GM21786 (cell line): ENCODE measurements at regions not wholly inside any gene's neighbourhood (a gene's known extent, or its start where the extent isn't known, plus 50 kb on each side); places are given as distances from the start of the nearest gene placed in this dataset.

Experiments used
- ATAC-seq: cut with Tn5 transposase; IDR thresholded peaks from one replicate; pipeline ENCODE4 v1.9.1; 2021; ENCODE audit not compliant: unreplicated experiment

- ATAC-seq = no peak
These were observed 755.7 kb downstream of the TLR4 start for GRCh38 chr9:118459913-118460312.

GRCh38 chr9:118463419-118463818, 759.2 kb downstream of the TLR4 start:
- ATAC-seq = no peak

- ATAC-seq = no peak
These were observed 769.3 kb downstream of the TLR4 start for GRCh38 chr9:118473521-118473920.

GRCh38 chr9:118478752-118479151, 774.5 kb downstream of the TLR4 start:
- no peak for ATAC-seq

- no peak for ATAC-seq
These were observed 778.1 kb downstream of the TLR4 start for GRCh38 chr9:118482306-118482705.

- no peak for ATAC-seq
These were observed 779.5 kb downstream of the TLR4 start for GRCh38 chr9:118483677-118484076.

GRCh38 chr9:118503236-118503635, 799.0 kb downstream of the TLR4 start:
- ATAC-seq = no peak

- no peak for ATAC-seq
These were observed 806.5 kb downstream of the TLR4 start for GRCh38 chr9:118510711-118511110.

- no peak for ATAC-seq
These were observed 811.7 kb downstream of the TLR4 start for GRCh38 chr9:118515947-118516346.

- ATAC-seq = no peak
These were observed 817.1 kb downstream of the TLR4 start for GRCh38 chr9:118521261-118521660.

GRCh38 chr9:118522093-118523028, 818.2 kb downstream of the TLR4 start:
- peak; percentile 91 for ATAC-seq

GRCh38 chr9:118527261-118527660, 823.1 kb downstream of the TLR4 start:
- ATAC-seq = no peak

- peak; percentile 44 for ATAC-seq
These were observed 825.0 kb downstream of the TLR4 start for GRCh38 chr9:118529210-118529609.

- peak; percentile 87 for ATAC-seq
These were observed 825.5 kb downstream of the TLR4 start for GRCh38 chr9:118529624-118530214.

GRCh38 chr9:118532592-118532991, 828.4 kb downstream of the TLR4 start:
- no peak for ATAC-seq

- ATAC-seq = no peak
These were observed 828.9 kb downstream of the TLR4 start for GRCh38 chr9:118533101-118533500.

GRCh38 chr9:118533850-118534249, 829.6 kb downstream of the TLR4 start:
- ATAC-seq = no peak

- no peak for ATAC-seq
These were observed 832.0 kb downstream of the TLR4 start for GRCh38 chr9:118536153-118536552.

- ATAC-seq = no peak
These were observed 830.3 kb downstream of the BRINP1 start for GRCh38 chr9:118538959-118539358.

- no peak for ATAC-seq
These were observed 815.8 kb downstream of the BRINP1 start for GRCh38 chr9:118553465-118553864.

GRCh38 chr9:118554987-118555386, 814.2 kb downstream of the BRINP1 start:
- ATAC-seq = no peak

- no peak for ATAC-seq
These were observed 811.2 kb downstream of the BRINP1 start for GRCh38 chr9:118558026-118558425.
